Fibroblast of lung (primary cell): ENCODE measurements at regions not wholly inside any gene's neighbourhood (a gene's known extent, or its start where the extent isn't known, plus 50 kb on each side); places are given as distances from the start of the nearest gene placed in this dataset.

Experiments used
- DNase-seq, 2 donors: peaks; one replicate each; pipeline versions ENCODE4 v3.0.0 to v3.0.0-alpha.2; 2010; ENCODE audit warnings: low read depth in 2 of 2
- H2AFZ ChIP-seq: 2 replicates; pipeline ENCODE4 v1.5.1; 2012; ENCODE audit warnings: low read length, control low read depth, inconsistent platforms
- H3K27ac ChIP-seq: 2 replicates; pipeline ENCODE4 v1.5.1; 2011; ENCODE audit warnings: low read length, control low read depth; ENCODE audit not compliant: insufficient read depth
- H3K27me3 ChIP-seq: 2 replicates; pipeline ENCODE4 v1.5.1; 2011; ENCODE audit warnings: mild to moderate bottlenecking, low read length; ENCODE audit not compliant: control insufficient read depth, insufficient read depth
- H3K36me3 ChIP-seq: 2 replicates; pipeline ENCODE4 v1.5.1; 2011; ENCODE audit warnings: low read length; ENCODE audit not compliant: control insufficient read depth, insufficient read depth
- H3K4me1 ChIP-seq: 2 replicates; pipeline ENCODE4 v1.5.1; 2011; ENCODE audit warnings: low read length; ENCODE audit not compliant: control insufficient read depth, insufficient read depth; ENCODE audit errors: extremely low read depth
- H3K4me2 ChIP-seq: 2 replicates; pipeline ENCODE4 v1.5.1; 2011; ENCODE audit warnings: low read length, control low read depth; ENCODE audit not compliant: insufficient read depth; ENCODE audit errors: extremely low read depth
- H3K4me3 ChIP-seq, 4 experiments: fragments of 200-600 bp in 1 of 4; sonication (generic) in 1 of 4; replicated peaks in 1 of 4; 2 replicates each; pipeline ENCODE4 v1.5.1; 2011 to 2016; ENCODE audit warnings: low read length in 4 of 4, low read depth in 3 of 4, mild to moderate bottlenecking in 3 of 4, control low read depth in 2 of 4, inconsistent platforms in 1 of 4, mixed read lengths in 1 of 4; ENCODE audit not compliant: insufficient read depth in 1 of 4; ENCODE audit errors: control extremely low read depth in 1 of 4
- H3K79me2 ChIP-seq: 2 replicates; pipeline ENCODE4 v1.5.1; 2012; ENCODE audit warnings: mild to moderate bottlenecking, low read length, inconsistent platforms; ENCODE audit not compliant: control insufficient read depth, insufficient read depth
- H3K9ac ChIP-seq: 2 replicates; pipeline ENCODE4 v1.5.1; 2011; ENCODE audit warnings: mild to moderate bottlenecking, low read length, control low read depth; ENCODE audit not compliant: insufficient read depth
- H3K9me3 ChIP-seq: 2 replicates; pipeline ENCODE4 v1.5.1; 2012; ENCODE audit warnings: low read depth, low read length; ENCODE audit not compliant: control insufficient read depth, insufficient read depth
- H4K20me1 ChIP-seq: 2 replicates; pipeline ENCODE4 v1.5.1; 2011; ENCODE audit warnings: low read length; ENCODE audit not compliant: control insufficient read depth, insufficient read depth; ENCODE audit errors: extremely low read depth
- CTCF ChIP-seq, 2 donors: IDR thresholded peaks in 1 of 2; conservative IDR thresholded peaks in 1 of 2; 1 replicate in 1 of 2; 2 replicates in 1 of 2; pipeline ENCODE4 v1.5.1; 2011 to 2012; ENCODE audit warnings: low read length in 2 of 2, control low read depth in 1 of 2, inconsistent platforms in 1 of 2, low read depth in 1 of 2, mild to moderate bottlenecking in 1 of 2
- EZH2 ChIP-seq: IDR thresholded peaks from 2 replicates; pipeline ENCODE4 v1.5.1; 2012; ENCODE audit warnings: low read length, control low read depth, mild to moderate bottlenecking; ENCODE audit errors: missing control alignments

- DNase-seq: peak in 1 of 2 donors; percentile 37
- Histone ChIP-seq H2AFZ (no peak overlapping the region), H3K9me3 (no peaks in the 10 kb centered on the region), H3K4me3 (no peak overlapping the region), H3K4me2 (no peak overlapping the region), H3K9ac (no peak overlapping the region), H3K36me3 (no peaks in the 10 kb centered on the region), H3K27me3 (no peaks in the 10 kb centered on the region), H3K27ac (no peak overlapping the region), H3K4me1 (peaks cover 2% of the 10 kb centered on the region), H3K79me2 (no peaks in the 10 kb centered on the region), H4K20me1 (no peaks in the 10 kb centered on the region)
- TF ChIP-seq CTCF (conservative IDR thresholded peaks at IDR 0.05 in 1 of 2, IDR thresholded peaks at IDR 0.05 in 1 of 2; ENCODE audit: low read depth in 1 of 2, low read length in 2 of 2): no peak
These were observed 281.0 kb upstream of the TNC start for GRCh38 chr9:115398996-115399395.

- Histone ChIP-seq H3K4me3 (no peak overlapping the region), H3K9ac (no peak overlapping the region), H3K27ac (no peak overlapping the region), H3K4me1 (peaks cover 2% of the 10 kb centered on the region), H3K9me3 (no peaks in the 10 kb centered on the region), H3K36me3 (no peaks in the 10 kb centered on the region), H2AFZ (no peak overlapping the region), H4K20me1 (no peaks in the 10 kb centered on the region), H3K27me3 (no peaks in the 10 kb centered on the region), H3K79me2 (no peaks in the 10 kb centered on the region), H3K4me2 (no peak overlapping the region)
- TF ChIP-seq CTCF (conservative IDR thresholded peaks at IDR 0.05 in 1 of 2, IDR thresholded peaks at IDR 0.05 in 1 of 2; ENCODE audit: low read depth in 1 of 2, low read length in 2 of 2) (no peak), EZH2 (no peak)
- peak; percentile 20 to 90 for DNase-seq
These were observed 282.8 kb upstream of the TNC start for GRCh38 chr9:115400796-115401195.

GRCh38 chr9:115401756-115402327 lies 283.9 kb upstream of the TNC start:
- H3K36me3 ChIP-seq: no peaks in the 10 kb centered on the region
- H3K27ac ChIP-seq: no peak overlapping the region
- peaks cover 2% of the 10 kb centered on the region for H3K4me1 ChIP-seq
- DNase-seq: peak in 1 of 2 donors; percentile 34
- H4K20me1 ChIP-seq: no peaks in the 10 kb centered on the region
- H3K79me2 ChIP-seq: no peaks in the 10 kb centered on the region
- H3K9ac ChIP-seq: no peak overlapping the region
- H2AFZ ChIP-seq: no peak overlapping the region
- H3K4me2 ChIP-seq: no peak overlapping the region
- no peak for TF ChIP-seq CTCF (conservative IDR thresholded peaks at IDR 0.05 in 1 of 2, IDR thresholded peaks at IDR 0.05 in 1 of 2; ENCODE audit: low read depth in 1 of 2, low read length in 2 of 2)
- TF ChIP-seq EZH2: no peak
- no peaks in the 10 kb centered on the region for H3K27me3 ChIP-seq
- no peak overlapping the region for H3K4me3 ChIP-seq
- H3K9me3 ChIP-seq: no peaks in the 10 kb centered on the region
